ENCODE measurements at regions not wholly inside any gene's neighbourhood (a gene's known extent, or its start where the extent isn't known, plus 50 kb on each side); places are given as distances from the start of the nearest gene placed in this dataset.

GRCh38 chr5:39946356-39947045 is 521.7 kb upstream of the DAB2 start:
- H3K36me3 ChIP-seq (replicated peaks; ENCODE audit: low read depth, low read length) = no peaks in the 10 kb centered on the region
- H3K4me3 ChIP-seq (ENCODE audit: low read length) = no peak overlapping the region
- H4K20me1 ChIP-seq (ENCODE audit: insufficient read depth, low read length) = no peaks in the 10 kb centered on the region
- H2AFZ ChIP-seq (ENCODE audit: low read depth, low read length) = no peak overlapping the region
- no peak overlapping the region for H3K27ac ChIP-seq (ENCODE audit: low read length)
- H3K4me1 ChIP-seq (ENCODE audit: low read length) = peaks cover 3% of the 10 kb centered on the region
- H3K79me2 ChIP-seq (ENCODE audit: low read length) = no peaks in the 10 kb centered on the region
- TF ChIP-seq EZH2phosphoT487 (IDR thresholded peaks at IDR 0.05; ENCODE audit: low read depth) (no peak), CTCF (IDR thresholded peaks at IDR 0.05; ENCODE audit: low read depth, low read length) (no peak)
- no peak overlapping the region for H3K4me2 ChIP-seq (ENCODE audit: low read length)
- no peaks in the 10 kb centered on the region for H3K27me3 ChIP-seq (ENCODE audit: low read depth, low read length)
- no peaks in the 10 kb centered on the region for H3K9me3 ChIP-seq (ENCODE audit: insufficient read depth, low read length)
- no peak overlapping the region for H3K9ac ChIP-seq (ENCODE audit: low read length)

- no peak for TF ChIP-seq CTCF (IDR thresholded peaks at IDR 0.05; ENCODE audit: low read depth, low read length)
- no peak for TF ChIP-seq EZH2phosphoT487 (IDR thresholded peaks at IDR 0.05; ENCODE audit: low read depth)
- H2AFZ ChIP-seq (ENCODE audit: low read depth, low read length) = no peak overlapping the region
- H3K9me3 ChIP-seq (ENCODE audit: insufficient read depth, low read length) = no peaks in the 10 kb centered on the region
- no peak overlapping the region for H3K27ac ChIP-seq (ENCODE audit: low read length)
- H3K4me3 ChIP-seq (ENCODE audit: low read length) = no peak overlapping the region
- no peaks in the 10 kb centered on the region for H4K20me1 ChIP-seq (ENCODE audit: insufficient read depth, low read length)
- H3K27me3 ChIP-seq (ENCODE audit: low read depth, low read length) = no peaks in the 10 kb centered on the region
- H3K4me2 ChIP-seq (ENCODE audit: low read length) = no peak overlapping the region
- no peaks in the 10 kb centered on the region for H3K79me2 ChIP-seq (ENCODE audit: low read length)
- no peak overlapping the region for H3K9ac ChIP-seq (ENCODE audit: low read length)
- H3K36me3 ChIP-seq (replicated peaks; ENCODE audit: low read depth, low read length) = no peaks in the 10 kb centered on the region
- H3K4me1 ChIP-seq (ENCODE audit: low read length) = peaks cover 3% of the 10 kb centered on the region
Observed at GRCh38 chr5:39945870-39946269, 521.1 kb upstream of the DAB2 start.

- H4K20me1 ChIP-seq (ENCODE audit: insufficient read depth, low read length) = no peaks in the 10 kb centered on the region
- H3K36me3 ChIP-seq (replicated peaks; ENCODE audit: low read depth, low read length) = no peaks in the 10 kb centered on the region
- H3K9ac ChIP-seq (ENCODE audit: low read length) = no peak overlapping the region
- H3K27ac ChIP-seq (ENCODE audit: low read length) = no peak overlapping the region
- no peaks in the 10 kb centered on the region for H3K79me2 ChIP-seq (ENCODE audit: low read length)
- H3K4me2 ChIP-seq (ENCODE audit: low read length) = no peak overlapping the region
- no peak for TF ChIP-seq EZH2phosphoT487 (IDR thresholded peaks at IDR 0.05; ENCODE audit: low read depth)
- no peak for TF ChIP-seq CTCF (IDR thresholded peaks at IDR 0.05; ENCODE audit: low read depth, low read length)
- no peaks in the 10 kb centered on the region for H3K4me1 ChIP-seq (ENCODE audit: low read length)
- H3K4me3 ChIP-seq (ENCODE audit: low read length) = no peak overlapping the region
- H3K9me3 ChIP-seq (ENCODE audit: insufficient read depth, low read length) = no peaks in the 10 kb centered on the region
- H2AFZ ChIP-seq (ENCODE audit: low read depth, low read length) = no peak overlapping the region
- no peaks in the 10 kb centered on the region for H3K27me3 ChIP-seq (ENCODE audit: low read depth, low read length)
Observed at GRCh38 chr5:39943811-39944210, 519.0 kb upstream of the DAB2 start.

GRCh38 chr5:39942606-39943005 is 517.8 kb upstream of the DAB2 start:
- Histone ChIP-seq H3K27ac (ENCODE audit: low read length) (no peak overlapping the region), H3K4me1 (ENCODE audit: low read length) (no peaks in the 10 kb centered on the region), H3K79me2 (ENCODE audit: low read length) (no peaks in the 10 kb centered on the region), H3K4me3 (ENCODE audit: low read length) (no peak overlapping the region), H3K27me3 (ENCODE audit: low read depth, low read length) (no peaks in the 10 kb centered on the region), H3K9me3 (ENCODE audit: insufficient read depth, low read length) (no peaks in the 10 kb centered on the region), H2AFZ (ENCODE audit: low read depth, low read length) (no peak overlapping the region), H3K9ac (ENCODE audit: low read length) (no peak overlapping the region), H4K20me1 (ENCODE audit: insufficient read depth, low read length) (no peaks in the 10 kb centered on the region), H3K4me2 (ENCODE audit: low read length) (no peak overlapping the region), H3K36me3 (replicated peaks; ENCODE audit: low read depth, low read length) (no peaks in the 10 kb centered on the region)
- no peak for TF ChIP-seq EZH2phosphoT487 (IDR thresholded peaks at IDR 0.05; ENCODE audit: low read depth)
- no peak for TF ChIP-seq CTCF (IDR thresholded peaks at IDR 0.05; ENCODE audit: low read depth, low read length)

All from OCI-LY3 (cell line).